ELF-1 (cell line): ENCODE measurements at regions not wholly inside any gene's neighbourhood (a gene's known extent, or its start where the extent isn't known, plus 50 kb on each side); places are given as distances from the start of the nearest gene placed in this dataset.
"Not testable (repeated sequence)": the region's sequence is repeated elsewhere in the genome, so short reads cannot be mapped to it uniquely, and the experiment has no call there.

ENCODE experiments used
- DNase-seq: peaks from one replicate; pipeline ENCODE4 v3.0.0-alpha.2; 2016; ENCODE audit warnings: low read depth, low spot score

DNA sequence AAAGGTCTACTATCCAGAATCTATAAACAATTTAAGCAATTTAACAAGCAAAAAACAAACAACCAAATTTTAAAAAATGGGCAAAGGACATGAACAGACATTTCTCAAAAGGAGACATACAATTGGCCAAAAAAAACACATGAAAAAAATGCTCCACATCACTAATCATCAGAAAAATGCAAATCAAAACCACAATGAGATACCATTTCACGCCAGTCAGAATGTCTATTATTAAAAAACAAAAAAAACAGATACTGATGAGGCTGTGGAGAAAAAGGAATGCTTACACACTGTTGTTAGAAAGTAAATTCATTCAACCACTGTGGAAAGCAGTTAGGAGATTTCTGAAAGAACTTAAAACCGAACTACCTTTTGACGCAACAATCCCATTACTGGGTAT lies 66.4 kb upstream of the SESTD1 start:
- no peak for DNase-seq

DNA sequence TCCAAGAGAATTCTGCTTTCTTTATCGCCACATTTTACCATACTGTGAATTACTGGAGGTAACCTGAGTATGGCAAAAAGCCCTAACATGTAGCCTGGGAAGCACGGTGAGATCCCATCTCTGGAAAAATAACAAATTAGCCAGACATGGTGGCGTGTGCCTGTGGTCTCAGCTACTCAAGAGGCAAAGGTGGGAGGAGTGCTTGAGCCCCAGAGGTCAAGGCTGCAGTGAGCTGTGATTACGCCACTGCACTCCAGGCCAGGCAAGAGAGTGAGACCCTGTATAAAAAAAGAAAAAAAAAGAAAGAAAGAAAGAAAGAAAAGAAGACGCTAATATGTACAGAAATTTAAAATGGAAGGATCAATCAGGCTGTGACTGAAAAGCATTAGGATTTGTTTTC lies 57.7 kb upstream of the SESTD1 start:
- DNase-seq = no peak

DNA sequence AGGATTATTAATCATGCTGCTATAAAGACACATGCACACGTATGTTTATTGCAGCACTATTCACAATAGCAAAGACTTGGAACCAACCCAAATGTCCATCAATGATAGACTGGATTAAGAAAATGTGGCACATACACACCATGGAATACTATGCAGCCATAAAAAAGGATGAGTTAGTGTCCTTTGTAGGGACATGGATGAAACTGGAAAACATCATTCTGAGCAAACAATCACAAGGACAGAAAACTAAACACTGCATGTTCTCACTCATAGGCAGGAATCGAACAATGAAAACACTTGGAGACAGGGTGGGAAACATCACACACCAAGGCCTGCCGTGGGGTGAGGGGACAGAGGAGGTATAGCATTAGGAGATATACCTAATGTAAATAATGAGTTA lies 56.4 kb upstream of the SESTD1 start:
- not testable (repeated sequence) for DNase-seq

DNA sequence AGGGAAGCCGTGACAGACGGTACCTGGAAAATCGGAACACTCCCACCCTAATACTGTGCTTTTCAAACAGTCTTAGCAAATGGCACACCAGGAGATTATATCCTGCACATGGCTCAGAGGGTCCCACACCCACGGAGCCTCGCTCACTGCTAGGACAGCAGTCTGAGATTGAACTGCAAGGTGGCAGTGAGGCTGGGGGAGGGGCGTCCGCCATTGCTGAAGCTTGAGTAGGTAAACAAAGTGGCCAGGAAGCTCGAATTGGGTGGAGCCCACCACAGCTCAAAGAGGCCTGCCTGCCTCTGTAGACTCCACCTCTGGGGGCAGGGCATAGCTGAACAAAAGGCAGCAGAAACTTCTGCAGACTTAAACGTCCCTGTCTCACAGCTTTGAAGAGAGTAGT lies 50.1 kb upstream of the SESTD1 start:
- not testable (repeated sequence) for DNase-seq
